Fibroblast of lung (primary cell): ENCODE measurements at regions not wholly inside any gene's neighbourhood (a gene's known extent, or its start where the extent isn't known, plus 50 kb on each side); places are given as distances from the start of the nearest gene placed in this dataset.

ENCODE experiments used
- DNase-seq, 2 donors: peaks; one replicate each; pipeline versions ENCODE4 v3.0.0 to v3.0.0-alpha.2; 2010; ENCODE audit warnings: low read depth in 2 of 2
- H2AFZ ChIP-seq: 2 replicates; pipeline ENCODE4 v1.5.1; 2012; ENCODE audit warnings: low read length, control low read depth, inconsistent platforms
- H3K27ac ChIP-seq: 2 replicates; pipeline ENCODE4 v1.5.1; 2011; ENCODE audit warnings: low read length, control low read depth; ENCODE audit not compliant: insufficient read depth
- H3K27me3 ChIP-seq: 2 replicates; pipeline ENCODE4 v1.5.1; 2011; ENCODE audit warnings: mild to moderate bottlenecking, low read length; ENCODE audit not compliant: control insufficient read depth, insufficient read depth
- H3K36me3 ChIP-seq: 2 replicates; pipeline ENCODE4 v1.5.1; 2011; ENCODE audit warnings: low read length; ENCODE audit not compliant: control insufficient read depth, insufficient read depth
- H3K4me1 ChIP-seq: 2 replicates; pipeline ENCODE4 v1.5.1; 2011; ENCODE audit warnings: low read length; ENCODE audit not compliant: control insufficient read depth, insufficient read depth; ENCODE audit errors: extremely low read depth
- H3K4me2 ChIP-seq: 2 replicates; pipeline ENCODE4 v1.5.1; 2011; ENCODE audit warnings: low read length, control low read depth; ENCODE audit not compliant: insufficient read depth; ENCODE audit errors: extremely low read depth
- H3K4me3 ChIP-seq, 4 experiments: fragments of 200-600 bp in 1 of 4; sonication (generic) in 1 of 4; replicated peaks in 1 of 4; 2 replicates each; pipeline ENCODE4 v1.5.1; 2011 to 2016; ENCODE audit warnings: low read length in 4 of 4, low read depth in 3 of 4, mild to moderate bottlenecking in 3 of 4, control low read depth in 2 of 4, inconsistent platforms in 1 of 4, mixed read lengths in 1 of 4; ENCODE audit not compliant: insufficient read depth in 1 of 4; ENCODE audit errors: control extremely low read depth in 1 of 4
- H3K79me2 ChIP-seq: 2 replicates; pipeline ENCODE4 v1.5.1; 2012; ENCODE audit warnings: mild to moderate bottlenecking, low read length, inconsistent platforms; ENCODE audit not compliant: control insufficient read depth, insufficient read depth
- H3K9ac ChIP-seq: 2 replicates; pipeline ENCODE4 v1.5.1; 2011; ENCODE audit warnings: mild to moderate bottlenecking, low read length, control low read depth; ENCODE audit not compliant: insufficient read depth
- H3K9me3 ChIP-seq: 2 replicates; pipeline ENCODE4 v1.5.1; 2012; ENCODE audit warnings: low read depth, low read length; ENCODE audit not compliant: control insufficient read depth, insufficient read depth
- H4K20me1 ChIP-seq: 2 replicates; pipeline ENCODE4 v1.5.1; 2011; ENCODE audit warnings: low read length; ENCODE audit not compliant: control insufficient read depth, insufficient read depth; ENCODE audit errors: extremely low read depth
- EZH2 ChIP-seq: IDR thresholded peaks from 2 replicates; pipeline ENCODE4 v1.5.1; 2012; ENCODE audit warnings: low read length, control low read depth, mild to moderate bottlenecking; ENCODE audit errors: missing control alignments
- TF ChIP-seq, protein P1 (sequence below), 2 donors: IDR thresholded peaks in 1 of 2; conservative IDR thresholded peaks in 1 of 2; 1 replicate in 1 of 2; 2 replicates in 1 of 2; pipeline ENCODE4 v1.5.1; 2011 to 2012; ENCODE audit warnings: low read length in 2 of 2, control low read depth in 1 of 2, inconsistent platforms in 1 of 2, low read depth in 1 of 2, mild to moderate bottlenecking in 1 of 2

DNA sequence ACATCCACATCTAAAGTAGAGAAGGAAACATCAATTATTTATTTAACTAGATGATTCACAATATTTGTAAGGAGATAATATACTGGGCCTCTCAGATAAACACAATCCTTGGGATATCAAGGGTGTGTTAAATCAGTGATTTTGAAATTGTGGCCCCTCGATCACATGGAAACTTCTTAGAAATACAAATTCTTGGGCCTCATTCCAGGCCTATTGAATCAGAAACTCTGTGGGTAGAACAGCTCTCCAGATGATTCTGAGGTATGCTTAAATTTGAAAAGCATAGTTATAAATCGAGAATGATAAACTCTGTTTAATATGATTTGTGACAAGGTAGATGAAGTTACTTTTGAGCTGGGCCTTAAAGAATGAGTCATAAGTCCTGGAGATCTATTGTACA, 64.3 kb upstream of the GPR174 start:
- TF ChIP-seq EZH2, result no peak
- TF ChIP-seq, protein P1, sequence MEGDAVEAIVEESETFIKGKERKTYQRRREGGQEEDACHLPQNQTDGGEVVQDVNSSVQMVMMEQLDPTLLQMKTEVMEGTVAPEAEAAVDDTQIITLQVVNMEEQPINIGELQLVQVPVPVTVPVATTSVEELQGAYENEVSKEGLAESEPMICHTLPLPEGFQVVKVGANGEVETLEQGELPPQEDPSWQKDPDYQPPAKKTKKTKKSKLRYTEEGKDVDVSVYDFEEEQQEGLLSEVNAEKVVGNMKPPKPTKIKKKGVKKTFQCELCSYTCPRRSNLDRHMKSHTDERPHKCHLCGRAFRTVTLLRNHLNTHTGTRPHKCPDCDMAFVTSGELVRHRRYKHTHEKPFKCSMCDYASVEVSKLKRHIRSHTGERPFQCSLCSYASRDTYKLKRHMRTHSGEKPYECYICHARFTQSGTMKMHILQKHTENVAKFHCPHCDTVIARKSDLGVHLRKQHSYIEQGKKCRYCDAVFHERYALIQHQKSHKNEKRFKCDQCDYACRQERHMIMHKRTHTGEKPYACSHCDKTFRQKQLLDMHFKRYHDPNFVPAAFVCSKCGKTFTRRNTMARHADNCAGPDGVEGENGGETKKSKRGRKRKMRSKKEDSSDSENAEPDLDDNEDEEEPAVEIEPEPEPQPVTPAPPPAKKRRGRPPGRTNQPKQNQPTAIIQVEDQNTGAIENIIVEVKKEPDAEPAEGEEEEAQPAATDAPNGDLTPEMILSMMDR (conservative IDR thresholded peaks at IDR 0.05 in 1 of 2, IDR thresholded peaks at IDR 0.05 in 1 of 2; ENCODE audit: low read depth in 1 of 2, low read length in 2 of 2), result no peak
- H3K4me3 ChIP-seq, result no peak overlapping the region
- no peaks in the 10 kb centered on the region for H4K20me1 ChIP-seq
- DNase-seq, result peak in 1 of 2 donors; percentile 19
- no peaks in the 10 kb centered on the region for H3K4me1 ChIP-seq
- no peaks in the 10 kb centered on the region for H3K9me3 ChIP-seq
- no peaks in the 10 kb centered on the region for H3K27me3 ChIP-seq
- H3K36me3 ChIP-seq, result no peaks in the 10 kb centered on the region
- no peak overlapping the region for H3K4me2 ChIP-seq
- no peak overlapping the region for H2AFZ ChIP-seq
- no peaks in the 10 kb centered on the region for H3K79me2 ChIP-seq
- H3K9ac ChIP-seq, result no peak overlapping the region
- H3K27ac ChIP-seq, result no peak overlapping the region

DNA sequence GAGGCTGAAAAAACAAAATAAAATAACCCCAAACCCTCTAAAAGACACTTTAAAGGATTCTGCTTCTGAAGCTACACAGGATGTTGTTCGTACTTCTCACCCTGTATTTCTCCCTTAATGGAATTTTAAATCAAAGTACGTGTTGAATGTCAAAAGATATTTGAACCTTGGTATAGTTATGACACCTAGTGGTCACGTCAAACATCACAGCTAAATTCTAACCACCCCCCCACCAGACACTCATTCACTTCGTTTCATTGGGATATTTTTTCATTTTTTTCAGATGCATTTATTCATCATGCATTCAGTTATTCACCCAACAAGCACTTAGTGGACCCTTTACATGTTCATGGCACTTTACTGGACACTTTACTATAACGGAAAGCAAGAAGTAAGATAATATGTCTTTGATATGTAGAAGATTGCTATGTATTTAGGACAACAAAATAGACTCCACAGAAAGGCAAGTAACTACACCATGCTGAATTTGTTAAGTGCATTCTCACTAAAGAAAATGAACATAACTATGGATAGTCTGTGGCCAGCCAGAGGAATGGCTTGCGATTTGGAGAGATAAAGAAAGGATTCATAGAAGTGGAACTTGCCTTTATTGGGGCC, 62.5 kb upstream of the GPR174 start:
- Histone ChIP-seq H3K9ac (no peak overlapping the region), H4K20me1 (no peaks in the 10 kb centered on the region), H3K4me2 (no peak overlapping the region), H2AFZ (no peak overlapping the region), H3K79me2 (no peaks in the 10 kb centered on the region), H3K4me1 (no peaks in the 10 kb centered on the region), H3K27me3 (no peaks in the 10 kb centered on the region), H3K36me3 (no peaks in the 10 kb centered on the region), H3K4me3 (no peak overlapping the region), H3K27ac (no peak overlapping the region), H3K9me3 (no peaks in the 10 kb centered on the region)
- DNase-seq, result peak; percentile 12 to 23
- TF ChIP-seq, protein P1 (conservative IDR thresholded peaks at IDR 0.05 in 1 of 2, IDR thresholded peaks at IDR 0.05 in 1 of 2; ENCODE audit: low read depth in 1 of 2, low read length in 2 of 2), result peak; percentile 26 to 38
- TF ChIP-seq EZH2, result no peak

DNA sequence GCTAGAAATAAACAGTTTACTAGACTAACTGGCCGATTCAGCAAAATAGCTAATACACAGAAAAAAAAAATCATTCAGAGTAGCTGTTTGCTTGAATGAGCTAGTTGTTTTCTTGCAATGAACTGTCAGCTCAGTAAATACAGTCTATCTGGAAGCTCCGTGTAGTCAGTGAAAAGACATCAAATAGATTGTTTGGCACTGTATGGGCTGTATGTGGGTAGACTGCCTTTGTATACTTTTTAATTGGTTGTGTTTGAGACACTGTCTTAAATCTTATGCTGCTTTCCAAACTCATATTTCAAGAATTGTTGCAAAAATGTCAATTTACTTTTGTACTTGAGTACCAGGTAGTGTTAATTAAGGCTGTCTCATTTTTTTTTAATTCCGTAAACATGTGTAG, 61.6 kb upstream of the GPR174 start:
- no peak overlapping the region for H3K4me3 ChIP-seq
- H3K36me3 ChIP-seq, result no peaks in the 10 kb centered on the region
- no peak overlapping the region for H3K27ac ChIP-seq
- H3K9ac ChIP-seq, result no peak overlapping the region
- H3K79me2 ChIP-seq, result no peaks in the 10 kb centered on the region
- H3K27me3 ChIP-seq, result no peaks in the 10 kb centered on the region
- no peaks in the 10 kb centered on the region for H3K9me3 ChIP-seq
- TF ChIP-seq, protein P1 (conservative IDR thresholded peaks at IDR 0.05 in 1 of 2, IDR thresholded peaks at IDR 0.05 in 1 of 2; ENCODE audit: low read depth in 1 of 2, low read length in 2 of 2), result no peak
- no peak for TF ChIP-seq EZH2
- no peaks in the 10 kb centered on the region for H4K20me1 ChIP-seq
- H3K4me2 ChIP-seq, result no peak overlapping the region
- no peak overlapping the region for H2AFZ ChIP-seq
- no peaks in the 10 kb centered on the region for H3K4me1 ChIP-seq
- DNase-seq, result no peak
